ENCODE measurements at regions not wholly inside any gene's neighbourhood (a gene's known extent, or its start where the extent isn't known, plus 50 kb on each side); places are given as distances from the start of the nearest gene placed in this dataset.

GRCh38 chr12:47025798-47026197, 53.6 kb upstream of the PCED1B start:
- no peaks in the 10 kb centered on the region for H4K20me1 ChIP-seq (ENCODE audit: control insufficient read depth, insufficient read depth, insufficient read length)

More at GRCh38 chr12:47025798-47026197, 53.6 kb upstream of the PCED1B start:
- no peaks in the 10 kb centered on the region for H3K9me3 Mint-ChIP-seq
- no peak overlapping the region for H2BK12ac ChIP-seq (ENCODE audit: insufficient read length, low read depth, low read length)
- TF ChIP-seq CTCF (conservative IDR thresholded peaks at IDR 0.05), result no peak
- H2BK20ac ChIP-seq (ENCODE audit: low read depth, low read length, poor library complexity, severe bottlenecking), result no peak overlapping the region
- no peaks in the 10 kb centered on the region for H3K4me1 Mint-ChIP-seq
- no peak overlapping the region for H4K8ac ChIP-seq (replicated peaks; ENCODE audit: insufficient read length, low read depth, low read length)
- H3K27ac ChIP-seq (ENCODE audit: insufficient read length, low read depth, low read length), result no peak overlapping the region
- H3K56ac ChIP-seq (ENCODE audit: insufficient read length, low read depth, low read length), result no peak overlapping the region
- H3K9ac ChIP-seq (ENCODE audit: extremely low read depth, insufficient read length, low read length), result no peak overlapping the region
- no peaks in the 10 kb centered on the region; the same call in 1 of the 2 replicates for H3K27me3 Mint-ChIP-seq (ENCODE audit: low read depth)
- no peaks in the 10 kb centered on the region for H3K4me1 ChIP-seq (ENCODE audit: insufficient read depth, low read length)
- no peak overlapping the region for H3K14ac ChIP-seq (ENCODE audit: insufficient read depth, low read length)
- no CpG with 5 or more reads among the region's 2 CpGs for WGBS (ENCODE audit: extremely low coverage, insufficient read length, low lambda C conversion rate)
- H4K5ac ChIP-seq (ENCODE audit: insufficient read length, low read depth, low read length), result no peak overlapping the region
- no peak overlapping the region for H3K18ac ChIP-seq (ENCODE audit: insufficient read length, low read depth, low read length)
- H3T11ph ChIP-seq (ENCODE audit: low read length), result no peak overlapping the region
- no peak overlapping the region for H3K4me2 ChIP-seq (ENCODE audit: insufficient read depth, insufficient read length, low read length)
- no peak overlapping the region for H3K27ac Mint-ChIP-seq
- H3K27me3 ChIP-seq (ENCODE audit: insufficient read depth, low read length), result no peaks in the 10 kb centered on the region
- H3K23me2 ChIP-seq (ENCODE audit: insufficient read length, low read depth, low read length, poor library complexity, severe bottlenecking), result no peaks in the 10 kb centered on the region
- no peak overlapping the region for H3K4ac ChIP-seq (ENCODE audit: low read depth, low read length)
- H3K36me3 Mint-ChIP-seq (ENCODE audit: insufficient read depth in 1 of 3, low read depth in 3 of 3), result no peaks in the 10 kb centered on the region
- H2AFZ ChIP-seq (ENCODE audit: low read length), result no peak overlapping the region
- no peak overlapping the region for H3K23ac ChIP-seq (ENCODE audit: insufficient read length, low read depth, low read length)
- no peak overlapping the region for H2BK5ac ChIP-seq (ENCODE audit: insufficient read length, low read length)
- no peak overlapping the region for H4K91ac ChIP-seq (ENCODE audit: insufficient read length, low read depth, low read length)
- DNase-seq, result no peak
- no peaks in the 10 kb centered on the region for H3K79me1 ChIP-seq (ENCODE audit: insufficient read depth, low read depth, low read length, poor library complexity, severe bottlenecking)
- no peaks in the 10 kb centered on the region for H3K9me3 ChIP-seq (ENCODE audit: control insufficient read depth, low read depth, low read length)
- no peaks in the 10 kb centered on the region for H3K79me2 ChIP-seq (ENCODE audit: insufficient read depth, low read length)
- H2BK15ac ChIP-seq (ENCODE audit: low read depth, low read length), result no peak overlapping the region
- no peak overlapping the region for H3K4me3 Mint-ChIP-seq
- H2AK5ac ChIP-seq (ENCODE audit: insufficient read length, low read length), result no peak overlapping the region
- no peak overlapping the region for H2BK120ac ChIP-seq (ENCODE audit: low read depth, low read length, poor library complexity, severe bottlenecking)

Data from H9 (cell line).